Breast epithelium (tissue), 4 donors: ENCODE measurements at regions not wholly inside any gene's neighbourhood (a gene's known extent, or its start where the extent isn't known, plus 50 kb on each side); places are given as distances from the start of the nearest gene placed in this dataset.

Experiments used
- DNase-seq, 2 donors: peaks; one replicate each; pipeline ENCODE4 v3.0.0-alpha.2; 2019; ENCODE audit warnings: low spot score in 2 of 2
- H3K27ac ChIP-seq, 2 donors: fragments of 200-600 bp; sonication (generic) in 1 of 2; one replicate each; pipeline ENCODE4 v1.5.1; 2016 to 2019; ENCODE audit warnings: mild to moderate bottlenecking in 1 of 2
- H3K27me3 ChIP-seq, 2 donors: fragments of 200-600 bp; sonication (generic) in 1 of 2; one replicate each; pipeline versions ENCODE4 v1.5.1 to v1.6.0; 2017 to 2019; ENCODE audit warnings: control low read depth in 1 of 2, mild to moderate bottlenecking in 1 of 2
- H3K36me3 ChIP-seq: fragments of 200-600 bp; one replicate; pipeline ENCODE4 v1.5.1; 2019
- H3K4me1 ChIP-seq, 2 donors: fragments of 200-600 bp; sonication (generic); one replicate each; pipeline ENCODE4 v1.5.1; 2016 to 2019; ENCODE audit warnings: control low read depth in 1 of 2
- H3K4me3 ChIP-seq, 3 donors: fragments of 200-600 bp; sonication (generic); 1 replicate in 2 of 3; 2 replicates in 1 of 3; pipeline ENCODE4 v1.5.1; 2016 to 2019; ENCODE audit warnings: mild to moderate bottlenecking in 3 of 3, moderate library complexity in 2 of 3
- H3K9me3 ChIP-seq, 2 donors: fragments of 200-600 bp; sonication (generic) in 1 of 2; one replicate each; pipeline ENCODE4 v1.5.1; 2016 to 2019; ENCODE audit warnings: control low read depth in 1 of 2
- POLR2A ChIP-seq: fragments of 450-650 bp; IDR thresholded peaks from one replicate; pipeline ENCODE4 v1.6.1; 2016; ENCODE audit warnings: antibody characterized with exemption, mild to moderate bottlenecking, moderate library complexity
- POLR2AphosphoS5 ChIP-seq, 3 donors: sonication (generic); formaldehyde crosslinking; IDR thresholded peaks; one replicate each; pipeline ENCODE4 v1.6.1; 2017; ENCODE audit warnings: antibody characterized with exemption in 3 of 3
- intact Hi-C: fragments of 100-400 bp; cut with DNase I; formaldehyde crosslinking; loops from one replicate; pipeline ENCODE4 v1.15.1; 2023; ENCODE audit warnings: low total_unique reads
- TF ChIP-seq, protein P1 (sequence below), 3 donors: fragments of 450-650 bp; IDR thresholded peaks; one replicate each; pipeline ENCODE4 v1.5.1; 2016 to 2017; ENCODE audit warnings: antibody characterized with exemption in 3 of 3, mild to moderate bottlenecking in 3 of 3, moderate library complexity in 3 of 3

DNA sequence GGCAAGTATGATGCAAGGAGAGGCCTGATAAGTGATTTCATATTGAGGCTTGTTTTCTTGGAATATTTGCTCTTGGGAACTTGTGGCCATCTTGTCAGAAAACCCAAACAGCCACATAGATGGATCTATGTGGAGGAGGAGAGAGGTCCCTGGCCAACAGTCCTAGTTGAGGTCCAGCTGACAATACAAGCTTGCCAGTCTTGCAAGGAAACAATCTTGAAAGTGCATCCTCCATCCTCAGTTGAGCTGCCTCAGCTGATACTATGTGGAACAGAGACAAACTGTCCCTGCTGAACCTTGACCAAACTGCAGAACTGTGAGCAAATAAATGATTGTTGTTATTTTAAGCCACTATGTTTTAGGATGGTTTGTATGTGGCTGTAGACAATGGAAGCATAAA lies 146.4 kb downstream of the TMX1 start:
- intact Hi-C loops: no loop called here
- no peaks in the 10 kb centered on the region for H3K27me3 ChIP-seq
- H3K4me1 ChIP-seq: peaks cover 0 to 4% of the 10 kb centered on the region in 2 donors
- TF ChIP-seq POLR2AphosphoS5 (IDR thresholded peaks at IDR 0.05): no peak
- no peak for TF ChIP-seq POLR2A
- TF ChIP-seq, protein P1, sequence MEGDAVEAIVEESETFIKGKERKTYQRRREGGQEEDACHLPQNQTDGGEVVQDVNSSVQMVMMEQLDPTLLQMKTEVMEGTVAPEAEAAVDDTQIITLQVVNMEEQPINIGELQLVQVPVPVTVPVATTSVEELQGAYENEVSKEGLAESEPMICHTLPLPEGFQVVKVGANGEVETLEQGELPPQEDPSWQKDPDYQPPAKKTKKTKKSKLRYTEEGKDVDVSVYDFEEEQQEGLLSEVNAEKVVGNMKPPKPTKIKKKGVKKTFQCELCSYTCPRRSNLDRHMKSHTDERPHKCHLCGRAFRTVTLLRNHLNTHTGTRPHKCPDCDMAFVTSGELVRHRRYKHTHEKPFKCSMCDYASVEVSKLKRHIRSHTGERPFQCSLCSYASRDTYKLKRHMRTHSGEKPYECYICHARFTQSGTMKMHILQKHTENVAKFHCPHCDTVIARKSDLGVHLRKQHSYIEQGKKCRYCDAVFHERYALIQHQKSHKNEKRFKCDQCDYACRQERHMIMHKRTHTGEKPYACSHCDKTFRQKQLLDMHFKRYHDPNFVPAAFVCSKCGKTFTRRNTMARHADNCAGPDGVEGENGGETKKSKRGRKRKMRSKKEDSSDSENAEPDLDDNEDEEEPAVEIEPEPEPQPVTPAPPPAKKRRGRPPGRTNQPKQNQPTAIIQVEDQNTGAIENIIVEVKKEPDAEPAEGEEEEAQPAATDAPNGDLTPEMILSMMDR (IDR thresholded peaks at IDR 0.05): no peak
- H3K4me3 ChIP-seq: no peak overlapping the region
- H3K27ac ChIP-seq: peak overlapping the region; percentile 41 to 66
- no peaks in the 10 kb centered on the region for H3K36me3 ChIP-seq
- H3K9me3 ChIP-seq: no peaks in the 10 kb centered on the region
- no peak for DNase-seq

DNA sequence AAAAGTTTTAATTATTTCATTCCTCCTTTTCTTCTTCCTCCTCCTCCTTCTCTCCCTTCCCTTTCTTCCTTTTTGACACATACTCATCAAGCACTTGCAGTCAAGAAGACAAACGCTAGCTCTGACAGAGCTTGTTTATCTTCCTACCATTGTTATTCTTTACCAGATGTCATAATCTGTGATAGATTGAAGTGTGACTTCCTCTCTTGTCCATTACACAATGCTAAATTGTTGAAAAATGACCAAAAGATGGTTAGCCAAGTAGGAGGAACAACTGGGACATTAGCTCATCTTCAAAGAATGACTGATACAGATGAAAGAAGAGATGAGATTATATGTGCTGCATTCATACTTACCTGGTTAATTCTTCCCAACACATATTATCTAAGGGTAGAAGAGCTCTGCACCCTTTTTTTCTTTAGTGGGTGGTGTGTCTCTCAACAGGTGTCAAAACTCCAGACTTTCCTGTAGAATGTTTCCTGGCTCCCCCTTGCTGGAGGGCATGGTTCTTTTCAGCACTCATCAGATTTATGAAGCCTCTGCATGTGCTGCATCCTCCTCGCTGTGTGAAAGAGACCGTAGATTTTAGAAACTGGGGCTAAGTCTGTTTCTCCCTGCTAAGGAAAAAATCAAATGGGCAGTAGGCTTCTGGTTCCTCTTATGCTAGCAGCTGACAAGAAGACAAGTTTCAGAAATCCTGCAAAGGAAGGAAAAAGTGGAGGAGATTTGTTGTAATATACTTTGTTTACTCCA lies 147.1 kb downstream of the TMX1 start:
- H3K36me3 ChIP-seq: no peaks in the 10 kb centered on the region
- H3K4me1 ChIP-seq: peaks cover 0 to 4% of the 10 kb centered on the region in 2 donors
- intact Hi-C loops: no loop called here
- peak in 1 of 3 donors; percentile 22 for TF ChIP-seq POLR2AphosphoS5 (IDR thresholded peaks at IDR 0.05)
- TF ChIP-seq, protein P1 (IDR thresholded peaks at IDR 0.05): no peak
- TF ChIP-seq POLR2A: no peak
- H3K4me3 ChIP-seq: no peak overlapping the region
- no peaks in the 10 kb centered on the region for H3K27me3 ChIP-seq
- no peaks in the 10 kb centered on the region for H3K9me3 ChIP-seq
- peak overlapping the region; percentile 41 to 66 for H3K27ac ChIP-seq
- no peak for DNase-seq

DNA sequence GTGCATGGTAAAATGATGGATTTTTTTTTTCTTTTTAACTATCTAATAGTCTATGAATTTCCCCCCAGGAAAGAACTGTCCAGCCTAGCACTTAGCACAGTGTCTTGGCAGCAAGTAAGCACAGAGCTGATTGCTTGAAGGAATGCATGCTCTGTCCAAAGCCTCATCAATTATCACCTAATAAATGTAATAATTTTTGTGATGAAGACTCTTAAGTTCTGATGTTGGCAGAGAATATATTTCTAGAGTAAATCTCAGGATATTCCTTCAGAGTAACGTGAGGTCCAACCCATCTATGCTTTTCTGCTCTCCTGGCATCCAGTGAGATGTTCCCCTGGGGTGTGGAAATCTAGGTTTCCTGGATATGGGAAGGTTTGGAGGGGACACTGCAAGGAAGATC lies 152.4 kb downstream of the TMX1 start:
- DNase-seq: no peak
- intact Hi-C loops: no loop called here
- no peak for TF ChIP-seq POLR2A
- no peak for TF ChIP-seq POLR2AphosphoS5 (IDR thresholded peaks at IDR 0.05)
- TF ChIP-seq, protein P1 (IDR thresholded peaks at IDR 0.05): no peak
- H3K4me1 ChIP-seq: peaks cover 15 to 34% of the 10 kb centered on the region in 2 donors
- peak overlapping the region; percentile 8 to 93 for H3K27ac ChIP-seq
- no peak overlapping the region for H3K4me3 ChIP-seq
- no peaks in the 10 kb centered on the region for H3K9me3 ChIP-seq
- H3K36me3 ChIP-seq: no peaks in the 10 kb centered on the region
- H3K27me3 ChIP-seq: no peaks in the 10 kb centered on the region

DNA sequence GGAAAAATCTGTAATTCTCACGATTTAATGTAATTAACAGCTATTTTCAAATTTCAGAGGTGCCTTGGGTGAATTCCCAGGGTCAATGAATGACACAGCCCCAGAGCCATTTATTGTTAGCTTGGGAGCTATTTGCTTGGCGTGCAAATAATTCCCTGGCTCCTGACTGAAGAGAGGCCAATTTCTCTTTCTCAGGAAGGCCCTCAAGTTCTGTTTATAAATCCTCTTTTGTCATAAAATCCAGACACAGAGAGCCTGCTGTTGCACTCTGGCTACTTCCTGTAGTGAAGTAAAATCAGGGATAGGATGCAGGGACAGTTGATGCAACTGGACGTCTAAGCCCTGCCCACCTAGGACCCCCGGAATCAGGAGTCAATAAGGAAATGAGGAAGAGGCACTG lies 154.3 kb downstream of the TMX1 start:
- Histone ChIP-seq H3K4me1 (peaks cover 15 to 34% of the 10 kb centered on the region in 2 donors), H3K36me3 (no peaks in the 10 kb centered on the region), H3K4me3 (no peak overlapping the region), H3K27ac (peak overlapping the region; percentile 93 to 95), H3K9me3 (no peaks in the 10 kb centered on the region), H3K27me3 (no peaks in the 10 kb centered on the region)
- DNase-seq: no peak
- TF ChIP-seq POLR2AphosphoS5 (IDR thresholded peaks at IDR 0.05) (no peak), POLR2A (no peak)
- TF ChIP-seq, protein P1 (IDR thresholded peaks at IDR 0.05): no peak
- intact Hi-C loops: no loop called here

DNA sequence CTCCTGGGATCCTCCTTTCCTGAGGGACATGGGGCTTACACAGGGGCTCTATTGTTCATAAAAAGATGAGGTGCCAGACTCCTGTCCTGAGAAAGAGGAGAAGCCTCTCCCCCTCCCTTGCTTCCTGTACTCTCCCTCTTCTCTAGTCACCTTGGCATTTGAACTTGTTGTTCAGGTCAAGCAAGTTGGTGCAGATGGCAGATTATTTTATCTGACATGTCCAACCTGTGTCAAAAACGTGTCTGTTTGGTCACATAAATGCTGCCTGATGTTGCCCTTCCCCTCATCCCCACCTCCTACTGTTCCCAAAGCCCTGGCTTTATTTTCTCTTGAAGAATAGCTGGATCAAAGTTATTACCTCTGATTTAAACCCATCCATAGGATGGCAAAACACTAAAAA lies 154.8 kb downstream of the TMX1 start:
- H3K27ac ChIP-seq: peak overlapping the region; percentile 93 to 95
- H3K9me3 ChIP-seq: no peaks in the 10 kb centered on the region
- intact Hi-C loops: no loop called here
- H3K36me3 ChIP-seq: no peaks in the 10 kb centered on the region
- H3K4me1 ChIP-seq: peaks cover 15 to 34% of the 10 kb centered on the region in 2 donors
- peak in 1 of 2 donors; percentile 43 for DNase-seq
- H3K4me3 ChIP-seq: peak overlapping the region in 1 of 3 donors; percentile 26
- H3K27me3 ChIP-seq: no peaks in the 10 kb centered on the region
- TF ChIP-seq POLR2AphosphoS5 (IDR thresholded peaks at IDR 0.05): no peak
- TF ChIP-seq, protein P1 (IDR thresholded peaks at IDR 0.05): no peak
- no peak for TF ChIP-seq POLR2A
